Middle frontal gyrus (tissue), 1 donor: ENCODE measurements at regions not wholly inside any gene's neighbourhood (a gene's known extent, or its start where the extent isn't known, plus 50 kb on each side); places are given as distances from the start of the nearest gene placed in this dataset.

Experiments used
- DNase-seq: peaks from one replicate; pipeline ENCODE4 v3.0.0-alpha.2; 2015; ENCODE audit warnings: low spot score; ENCODE audit errors: extremely low spot score

DNA sequence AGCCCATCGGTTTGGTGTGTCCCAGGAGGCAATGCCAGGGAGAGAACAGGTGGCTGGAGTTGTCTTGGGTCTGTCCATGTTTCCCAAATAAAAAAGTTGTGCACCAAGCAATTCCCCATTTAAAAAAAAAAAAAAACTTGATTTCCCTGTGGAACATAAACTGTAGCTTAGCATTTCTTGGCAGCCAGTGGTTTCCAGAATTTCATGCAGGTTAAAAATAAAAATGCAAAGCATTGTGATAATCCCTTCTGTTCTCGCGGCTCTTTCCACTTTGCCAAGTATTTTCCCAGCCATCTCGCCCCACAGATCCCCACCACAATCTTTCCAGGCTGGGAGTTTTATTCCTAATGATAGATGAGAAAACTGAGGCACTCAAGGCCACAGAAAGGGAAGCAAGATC lies 51.4 kb upstream of the MSX1 start:
- DNase-seq, result no peak

GRCh38 chr4:4805887-4806286 lies 53.6 kb upstream of the MSX1 start:
- no peak for DNase-seq

DNA sequence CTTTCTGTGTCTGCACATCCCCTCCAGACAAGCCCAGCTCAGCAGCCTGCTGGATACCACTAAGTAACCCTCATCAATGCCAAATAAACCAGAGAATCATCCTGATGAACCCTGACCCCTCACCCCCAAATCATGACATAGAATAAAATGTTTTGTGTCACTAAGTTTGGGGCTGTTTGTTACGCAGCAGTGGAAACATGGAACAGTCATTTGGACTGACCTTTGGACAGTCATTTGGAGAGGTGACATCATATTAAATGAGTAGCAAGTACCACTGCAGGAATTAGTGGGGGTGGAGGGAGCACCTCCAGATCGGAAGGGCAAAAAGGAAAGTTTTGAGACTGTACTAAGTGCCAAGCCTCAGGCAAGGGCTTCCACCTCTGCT lies 55.6 kb upstream of the MSX1 start:
- DNase-seq, result no peak

GRCh38 chr4:4803216-4803911 lies 56.1 kb upstream of the MSX1 start:
- no peak for DNase-seq

- DNase-seq, result no peak
These were observed 58.6 kb upstream of the MSX1 start for GRCh38 chr4:4800646-4801408.

DNA sequence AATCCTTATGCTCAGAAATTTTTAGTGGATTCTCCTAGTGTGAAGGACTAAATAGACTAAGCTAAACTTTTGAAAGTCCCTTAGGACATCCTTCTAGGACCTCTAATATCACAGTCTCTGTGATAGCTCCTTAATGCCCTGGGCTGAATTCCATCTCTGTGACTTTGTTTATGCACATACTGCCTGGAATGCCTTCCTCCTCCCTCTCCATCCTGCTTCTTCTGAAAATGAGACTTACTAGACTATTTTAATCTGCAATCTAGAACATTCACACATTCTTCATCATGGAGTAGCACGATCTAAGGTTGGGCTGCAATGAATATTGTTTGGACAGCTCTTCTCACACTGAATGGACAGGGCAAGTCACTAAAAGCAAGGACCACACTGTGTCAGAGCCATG lies 65.0 kb upstream of the MSX1 start:
- DNase-seq, result no peak

DNA sequence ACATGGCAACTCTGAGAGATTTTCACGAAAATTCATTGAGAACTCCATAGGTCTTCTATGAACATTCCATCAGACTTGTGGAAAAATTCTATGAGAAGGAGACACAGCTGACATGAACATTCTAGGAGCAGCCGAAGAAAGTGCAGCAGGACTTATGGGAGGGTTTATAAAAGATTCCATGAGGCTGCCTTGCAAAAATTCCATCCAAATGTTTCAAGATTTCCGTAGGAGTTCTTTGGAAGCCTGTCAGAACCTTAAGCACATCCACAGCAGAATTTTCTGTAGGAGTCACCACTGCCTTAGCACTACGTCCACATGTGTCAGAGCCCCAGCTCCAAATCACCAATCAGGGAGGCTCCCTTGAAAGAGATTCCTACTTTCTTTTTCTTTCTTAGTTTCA lies 67.0 kb upstream of the MSX1 start:
- DNase-seq, result peak; percentile 56

- no peak for DNase-seq
These were observed 68.0 kb upstream of the MSX1 start for GRCh38 chr4:4791299-4792111.

GRCh38 chr4:4789462-4789861 lies 70.0 kb upstream of the MSX1 start:
- no peak for DNase-seq

- no peak for DNase-seq
These were observed 70.9 kb upstream of the MSX1 start for GRCh38 chr4:4788573-4788972.

- DNase-seq, result no peak
These were observed 72.0 kb upstream of the MSX1 start for GRCh38 chr4:4787421-4787820.

- no peak for DNase-seq
These were observed 75.1 kb upstream of the MSX1 start for GRCh38 chr4:4784379-4784778.

- no peak for DNase-seq
These were observed 75.6 kb upstream of the MSX1 start for GRCh38 chr4:4783847-4784246.

DNA sequence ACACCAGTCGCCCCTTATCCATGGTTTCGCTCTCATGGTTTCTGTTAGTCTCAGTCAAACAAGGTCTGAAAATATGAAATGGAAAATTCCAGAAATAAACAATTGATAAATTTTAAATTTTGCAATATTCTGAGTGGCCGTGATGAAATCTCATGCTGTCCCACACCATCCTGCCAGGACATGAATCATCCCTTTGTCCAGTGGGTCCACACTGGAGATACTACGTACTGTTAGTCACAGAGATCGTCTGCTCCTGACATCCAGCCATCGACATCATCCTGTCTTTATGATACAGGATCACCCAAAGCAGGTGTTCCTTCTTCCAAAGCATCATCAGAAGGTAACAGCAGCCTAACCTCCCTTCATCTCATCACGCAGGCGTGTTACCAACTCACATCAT lies 76.5 kb upstream of the MSX1 start:
- no peak for DNase-seq

DNA sequence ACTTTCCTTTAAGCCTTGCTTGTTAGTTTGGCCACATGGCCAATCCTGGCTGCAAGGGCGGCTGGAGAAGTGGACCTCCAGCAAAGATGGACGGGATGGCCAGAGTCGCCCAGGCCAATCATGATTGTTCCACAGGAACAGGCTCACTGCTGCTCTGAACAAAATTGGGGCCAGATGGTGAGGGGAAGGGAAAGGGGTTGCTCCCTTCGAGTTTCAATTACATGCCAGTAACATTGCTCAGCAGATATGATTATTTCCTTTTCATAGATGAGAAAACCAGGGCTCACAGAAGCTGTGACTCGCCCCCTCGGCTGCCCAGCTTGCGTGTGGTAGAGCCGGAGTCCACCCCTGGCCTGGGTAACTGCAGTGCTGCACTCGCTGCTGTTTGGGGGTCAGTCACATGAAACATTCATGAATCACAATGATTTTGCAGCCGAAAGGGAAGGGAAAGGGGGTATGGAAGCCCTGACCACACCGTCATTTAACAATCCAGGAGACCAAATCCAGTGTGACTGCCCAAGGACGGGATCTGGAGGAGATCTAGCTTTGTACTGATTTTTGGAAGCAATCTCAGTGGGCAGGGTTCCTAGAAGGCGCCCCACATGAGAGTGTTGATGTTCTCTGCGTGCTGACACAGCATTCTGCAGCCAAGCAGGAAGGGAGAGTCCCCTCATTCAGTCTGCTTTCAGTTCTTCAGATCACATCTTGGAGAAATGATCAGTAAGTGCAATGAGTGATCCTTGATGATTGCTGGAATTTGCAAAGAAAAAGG lies 77.3 kb upstream of the MSX1 start:
- no peak for DNase-seq

GRCh38 chr4:4780729-4781244 lies 78.7 kb upstream of the MSX1 start:
- no peak for DNase-seq

DNA sequence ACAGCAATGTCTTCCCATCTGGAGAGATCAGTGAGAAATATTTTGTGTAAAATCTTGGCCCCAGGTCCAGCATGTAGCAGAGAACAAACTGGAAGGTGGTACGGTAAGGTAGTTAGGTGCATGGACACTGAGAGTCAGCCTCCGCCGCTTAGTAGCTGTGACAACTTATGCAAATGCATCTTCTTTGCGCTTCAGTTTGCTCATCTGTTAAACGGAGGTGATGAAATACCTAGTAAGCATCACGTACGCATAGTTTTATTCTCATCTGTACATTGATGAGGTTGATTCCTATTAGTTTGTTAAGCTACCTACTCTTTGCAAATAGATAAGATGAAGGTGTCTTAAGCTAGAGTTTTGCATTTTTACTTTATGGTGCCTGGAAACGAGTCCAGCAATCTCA lies 80.0 kb upstream of the MSX1 start:
- DNase-seq, result no peak

- DNase-seq, result no peak
These were observed 80.4 kb upstream of the MSX1 start for GRCh38 chr4:4779054-4779453.

- no peak for DNase-seq
These were observed 80.9 kb upstream of the MSX1 start for GRCh38 chr4:4778554-4778953.

DNA sequence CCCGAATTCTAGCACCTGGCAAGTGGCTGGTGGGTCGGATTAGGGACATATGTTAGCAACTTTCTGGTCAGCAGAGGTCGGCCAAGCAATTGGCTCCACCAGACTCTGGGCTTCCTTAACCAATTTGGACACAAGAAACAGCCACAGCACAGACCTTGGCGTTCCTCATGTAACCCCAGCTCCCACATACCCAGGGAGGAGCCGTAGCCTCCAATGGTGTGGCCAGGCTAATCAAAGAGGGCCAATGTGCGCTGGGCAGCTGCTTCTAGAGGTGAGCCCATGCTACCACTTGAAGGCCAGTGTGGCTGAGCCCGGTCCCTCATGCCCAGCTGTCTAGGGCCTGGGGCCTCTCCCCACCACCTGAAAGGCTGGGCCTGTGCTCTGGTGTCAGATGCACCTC lies 82.5 kb upstream of the MSX1 start:
- DNase-seq, result no peak

DNA sequence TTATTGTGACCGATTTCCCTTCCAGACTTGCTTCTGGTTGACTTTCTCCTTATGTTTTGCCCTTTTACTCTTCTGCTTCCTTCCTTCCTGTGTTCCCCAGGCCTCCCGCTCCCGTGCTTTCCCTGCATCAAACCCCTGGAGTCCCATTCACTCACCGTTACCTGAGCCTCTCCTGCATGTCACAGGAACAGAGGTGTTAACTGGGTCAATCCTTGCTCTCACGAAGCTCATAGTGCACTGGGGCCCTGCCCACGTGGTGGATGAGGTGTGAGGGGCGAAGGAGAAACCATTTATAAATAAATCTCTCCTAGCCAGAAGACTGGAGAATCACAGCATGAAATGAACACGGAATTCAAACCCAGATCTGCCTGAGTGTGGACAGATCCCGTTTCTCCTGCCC lies 83.1 kb upstream of the MSX1 start:
- no peak for DNase-seq
